Spleen (tissue), 11 donors: ENCODE measurements at regions not wholly inside any gene's neighbourhood (a gene's known extent, or its start where the extent isn't known, plus 50 kb on each side); places are given as distances from the start of the nearest gene placed in this dataset.

Experiments
- DNase-seq: peaks from one replicate; pipeline ENCODE4 v3.0.0-alpha.2; 2020
- H3K27ac ChIP-seq, 8 donors: fragments of 200-600 bp; sonication (generic) in 7 of 8; 1 replicate in 4 of 8; 2 replicates in 4 of 8; pipeline versions ENCODE4 v1.5.0 to v1.8.0; 2016 to 2021; ENCODE audit warnings: inconsistent platforms in 4 of 8, mild to moderate bottlenecking in 4 of 8, moderate library complexity in 1 of 8
- H3K27me3 ChIP-seq, 7 donors: fragments of 200-600 bp; sonication (generic) in 6 of 7; replicated peaks in 1 of 7; 1 replicate in 4 of 7; 2 replicates in 3 of 7; pipeline versions ENCODE4 v1.5.0 to v1.8.0; 2016 to 2021; ENCODE audit warnings: inconsistent platforms in 3 of 7, mild to moderate bottlenecking in 1 of 7
- H3K36me3 ChIP-seq, 6 donors: fragments of 200-600 bp; sonication (generic) in 5 of 6; 1 replicate in 4 of 6; 2 replicates in 2 of 6; pipeline versions ENCODE4 v1.5.0 to v1.8.0; 2016 to 2021; ENCODE audit warnings: inconsistent platforms in 2 of 6
- H3K4me1 ChIP-seq, 6 donors: fragments of 200-600 bp; sonication (generic) in 5 of 6; 1 replicate in 3 of 6; 2 replicates in 3 of 6; pipeline versions ENCODE4 v1.5.0 to v1.8.0; 2016 to 2021; ENCODE audit warnings: inconsistent platforms in 3 of 6
- H3K4me3 ChIP-seq, 8 donors: fragments of 200-600 bp; sonication (generic) in 7 of 8; 1 replicate in 4 of 8; 2 replicates in 4 of 8; pipeline versions ENCODE4 v1.5.0 to v1.8.0; 2016 to 2021; ENCODE audit warnings: inconsistent platforms in 4 of 8, mild to moderate bottlenecking in 4 of 8, moderate library complexity in 2 of 8
- H3K9me3 ChIP-seq, 8 donors: fragments of 200-600 bp; sonication (generic) in 7 of 8; 1 replicate in 4 of 8; 2 replicates in 4 of 8; pipeline versions ENCODE4 v1.5.0 to v1.8.0; 2016 to 2021; ENCODE audit warnings: inconsistent platforms in 4 of 8
- POLR2A ChIP-seq, 3 donors: fragments of 450-650 bp; IDR thresholded peaks; one replicate each; pipeline ENCODE4 v1.5.1; 2017; ENCODE audit warnings: antibody characterized with exemption in 3 of 3, mild to moderate bottlenecking in 1 of 3
- POLR2AphosphoS5 ChIP-seq, 3 donors: sonication (generic); formaldehyde crosslinking; IDR thresholded peaks; one replicate each; pipeline ENCODE4 v1.5.1; 2017; ENCODE audit warnings: antibody characterized with exemption in 3 of 3
- WGBS, 5 donors: extraction: QIAGEN DNeasy Blood & Tissue Kit in 3 of 5; methylation state at CpG; one replicate each; pipeline versions ENCODE4 v1.1.5 to v1.1.7; 2013 to 2018; 5-methylcytosine and 5-hydroxymethylcytosine counted together
- intact Hi-C: fragments of 100-400 bp; cut with DNase I; formaldehyde crosslinking; loops from one replicate; pipeline ENCODE4 v1.15.0; 2023; ENCODE audit warnings: low total_unique reads
- TF ChIP-seq, protein P1 (sequence below), 11 experiments: fragments of 200-600 bp in 7 of 11; fragments of 450-650 bp in 4 of 11; sonication (generic) in 4 of 11; IDR thresholded peaks in 8 of 11; conservative IDR thresholded peaks in 3 of 11; 1 replicate in 7 of 11; 2 replicates in 4 of 11; pipeline versions ENCODE4 v1.4.0 to v1.8.0; 2016 to 2021; ENCODE audit warnings: antibody characterized with exemption in 11 of 11, inconsistent platforms in 4 of 11, mild to moderate bottlenecking in 1 of 11
- donor health status: healthy with polysubstance abuse.
- donor health status: DM: no; HTN: no; CAD: no; lungs with moderate emphysema.
- donor health status: DM: no; HTN: no; CAD: no.
- donor health status: Bipolar disorder and iron deficiency.
- donor health status: healthy.
- donor health status: DM: no; HTN: no; CAD: no.
- donor health status: DM: yes; HTN: yes; CAD: no.

DNA sequence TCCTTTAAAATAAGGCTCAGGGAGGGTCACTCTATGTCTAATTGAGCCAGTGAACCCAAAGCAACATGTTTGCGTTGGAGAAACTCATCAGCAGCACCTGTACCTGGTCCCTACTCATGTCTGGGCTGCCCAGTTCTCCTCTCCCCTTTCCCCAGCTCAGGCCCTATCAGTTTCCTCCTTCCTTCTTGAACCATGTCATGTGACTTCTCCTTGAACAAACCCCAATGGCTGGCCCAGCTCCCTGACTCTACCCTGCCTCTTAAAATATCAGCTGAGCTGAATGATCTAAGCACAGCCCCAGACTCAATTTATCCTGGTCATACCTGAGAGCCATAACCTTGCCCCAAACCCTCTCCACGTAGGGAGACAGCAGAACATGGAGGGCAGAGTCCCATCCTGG, 290.9 kb downstream of the LPIN1 start:
- Histone ChIP-seq H3K4me1 (peaks cover 0 to 52% (median 24%) of the 10 kb centered on the region in 6 donors), H3K27me3 (no peaks in the 10 kb centered on the region), H3K27ac (no peak overlapping the region), H3K4me3 (no peak overlapping the region), H3K9me3 (peaks cover 0 to 31% (median 5%) of the 10 kb centered on the region in 8 donors), H3K36me3 (no peaks in the 10 kb centered on the region)
- TF ChIP-seq POLR2AphosphoS5 (IDR thresholded peaks at IDR 0.05): no peak
- no peak for TF ChIP-seq POLR2A (IDR thresholded peaks at IDR 0.05)
- TF ChIP-seq, protein P1, sequence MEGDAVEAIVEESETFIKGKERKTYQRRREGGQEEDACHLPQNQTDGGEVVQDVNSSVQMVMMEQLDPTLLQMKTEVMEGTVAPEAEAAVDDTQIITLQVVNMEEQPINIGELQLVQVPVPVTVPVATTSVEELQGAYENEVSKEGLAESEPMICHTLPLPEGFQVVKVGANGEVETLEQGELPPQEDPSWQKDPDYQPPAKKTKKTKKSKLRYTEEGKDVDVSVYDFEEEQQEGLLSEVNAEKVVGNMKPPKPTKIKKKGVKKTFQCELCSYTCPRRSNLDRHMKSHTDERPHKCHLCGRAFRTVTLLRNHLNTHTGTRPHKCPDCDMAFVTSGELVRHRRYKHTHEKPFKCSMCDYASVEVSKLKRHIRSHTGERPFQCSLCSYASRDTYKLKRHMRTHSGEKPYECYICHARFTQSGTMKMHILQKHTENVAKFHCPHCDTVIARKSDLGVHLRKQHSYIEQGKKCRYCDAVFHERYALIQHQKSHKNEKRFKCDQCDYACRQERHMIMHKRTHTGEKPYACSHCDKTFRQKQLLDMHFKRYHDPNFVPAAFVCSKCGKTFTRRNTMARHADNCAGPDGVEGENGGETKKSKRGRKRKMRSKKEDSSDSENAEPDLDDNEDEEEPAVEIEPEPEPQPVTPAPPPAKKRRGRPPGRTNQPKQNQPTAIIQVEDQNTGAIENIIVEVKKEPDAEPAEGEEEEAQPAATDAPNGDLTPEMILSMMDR (IDR thresholded peaks at IDR 0.05 in 8 of 11, conservative IDR thresholded peaks at IDR 0.05 in 3 of 11): no peak
- no peak for DNase-seq
- 87 to 97% (median 95%) methylated on average over 2 of the region's 2 CpGs for WGBS, 5 donors
- intact Hi-C loops: no loop called here

DNA sequence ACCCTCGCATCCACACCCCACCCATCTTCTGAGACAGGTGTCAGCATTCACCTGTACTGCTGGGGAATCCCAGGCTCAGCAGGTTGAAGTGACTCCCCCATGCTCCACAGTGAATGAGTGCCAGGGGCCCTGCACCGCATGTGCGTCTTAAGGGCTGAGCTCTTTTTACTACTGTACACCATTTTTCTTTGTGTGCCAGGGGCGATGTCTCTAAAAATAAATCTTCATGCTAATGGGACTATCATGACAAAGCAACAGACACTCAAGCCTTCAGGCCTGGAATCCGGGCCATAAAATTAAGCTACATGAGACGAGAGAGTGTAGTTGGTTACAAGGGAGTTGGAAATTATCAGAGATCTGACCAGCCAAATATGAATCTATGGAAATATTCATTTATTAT, 294.8 kb downstream of the LPIN1 start:
- H3K4me3 ChIP-seq: no peak overlapping the region
- H3K9me3 ChIP-seq: peaks cover 0 to 31% (median 5%) of the 10 kb centered on the region in 8 donors
- TF ChIP-seq, protein P1 (IDR thresholded peaks at IDR 0.05 in 8 of 11, conservative IDR thresholded peaks at IDR 0.05 in 3 of 11): no peak
- TF ChIP-seq POLR2AphosphoS5 (IDR thresholded peaks at IDR 0.05) (no peak), POLR2A (IDR thresholded peaks at IDR 0.05) (no peak)
- intact Hi-C loops: no loop called here
- no peak overlapping the region for H3K27ac ChIP-seq
- H3K4me1 ChIP-seq: peaks cover 14 to 55% (median 26%) of the 10 kb centered on the region in 6 donors
- WGBS, 5 donors: 93 to 99% (median 97%) methylated on average over 6 of the region's 6 CpGs
- H3K36me3 ChIP-seq: no peaks in the 10 kb centered on the region
- no peak for DNase-seq
- H3K27me3 ChIP-seq: no peaks in the 10 kb centered on the region

DNA sequence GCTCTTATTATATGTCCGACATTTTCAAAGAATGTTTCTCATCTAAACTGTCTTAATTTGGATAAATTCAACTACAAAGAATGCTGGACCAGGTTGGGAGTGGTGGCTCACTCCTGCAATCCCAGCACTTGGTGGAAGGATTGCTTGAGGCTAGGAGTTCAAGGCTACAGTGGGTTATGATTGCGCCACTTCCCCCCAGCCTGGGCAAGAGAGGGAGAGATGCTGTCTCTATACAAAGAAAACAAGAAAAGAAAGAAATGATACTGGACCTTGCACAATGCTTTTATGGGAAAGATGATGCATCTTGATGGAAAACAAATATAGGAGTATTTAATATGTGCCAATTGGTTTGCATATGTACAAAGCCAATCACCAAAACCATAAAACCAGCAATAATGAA, 296.7 kb downstream of the LPIN1 start:
- no peak overlapping the region for H3K27ac ChIP-seq
- H3K27me3 ChIP-seq: no peaks in the 10 kb centered on the region
- intact Hi-C loops: no loop called here
- no peaks in the 10 kb centered on the region for H3K36me3 ChIP-seq
- peaks cover 18 to 64% (median 37%) of the 10 kb centered on the region in 6 donors for H3K4me1 ChIP-seq
- DNase-seq: no peak
- H3K9me3 ChIP-seq: peaks cover 0 to 31% (median 5%) of the 10 kb centered on the region in 8 donors
- TF ChIP-seq, protein P1 (IDR thresholded peaks at IDR 0.05 in 8 of 11, conservative IDR thresholded peaks at IDR 0.05 in 3 of 11): no peak
- TF ChIP-seq POLR2AphosphoS5 (IDR thresholded peaks at IDR 0.05) (no peak), POLR2A (IDR thresholded peaks at IDR 0.05) (no peak)
- WGBS, 5 donors: 43 to 72% (median 47%) methylated on average over 2 of the region's 2 CpGs
- H3K4me3 ChIP-seq: no peak overlapping the region

DNA sequence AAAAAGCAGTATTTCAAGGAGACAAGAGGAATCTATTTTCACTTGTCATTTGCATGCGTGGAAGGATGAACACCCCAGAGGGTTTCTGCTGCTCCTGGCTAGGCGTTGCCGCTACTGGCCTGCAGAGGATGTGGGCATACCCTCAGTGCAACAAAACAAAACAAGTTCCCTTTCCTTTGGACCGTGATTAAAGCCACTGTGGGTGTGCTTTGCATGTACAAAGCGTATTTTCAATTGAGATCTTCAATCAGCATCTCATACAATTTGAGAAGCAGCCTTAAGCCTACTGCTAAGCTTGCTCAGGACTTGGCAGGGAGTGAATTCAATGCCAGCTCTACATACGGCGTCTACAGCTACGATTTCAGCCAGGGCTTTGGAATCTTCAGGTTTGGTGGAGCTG, 298.4 kb downstream of the LPIN1 start:
- Histone ChIP-seq H3K4me3 (peak overlapping the region in 1 of 8 donors; percentile 30), H3K27me3 (no peaks in the 10 kb centered on the region), H3K9me3 (peaks cover 0 to 14% (median 3%) of the 10 kb centered on the region in 8 donors), H3K4me1 (peaks cover 18 to 81% (median 47%) of the 10 kb centered on the region in 6 donors), H3K27ac (peak overlapping the region in 6 of 8 donors; percentile 23 to 78 (median 43)), H3K36me3 (no peaks in the 10 kb centered on the region)
- intact Hi-C loops: no loop called here
- 36 to 46% (median 39%) methylated on average over 8 of the region's 8 CpGs for WGBS, 5 donors
- TF ChIP-seq POLR2A (IDR thresholded peaks at IDR 0.05): no peak
- TF ChIP-seq, protein P1 (IDR thresholded peaks at IDR 0.05 in 8 of 11, conservative IDR thresholded peaks at IDR 0.05 in 3 of 11): peak in 6 of 11 experiments; percentile 6 to 40 (median 28)
- TF ChIP-seq POLR2AphosphoS5 (IDR thresholded peaks at IDR 0.05): peak in 1 of 3 donors; percentile 67
- peak; percentile 89 for DNase-seq
